HG03196 (cell line): ENCODE measurements at regions not wholly inside any gene's neighbourhood (a gene's known extent, or its start where the extent isn't known, plus 50 kb on each side); places are given as distances from the start of the nearest gene placed in this dataset.
A peak's percentile ranks its signal among the peaks of the same experiment; 100 is the strongest.

Experiments
- ATAC-seq: cut with Tn5 transposase; IDR thresholded peaks from one replicate; pipeline ENCODE4 v1.9.1; 2021; ENCODE audit not compliant: unreplicated experiment

GRCh38 chr13:73972545-73972944 is 161.7 kb downstream of the KLF12 start:
- no peak for ATAC-seq

GRCh38 chr13:73971481-73971880 is 162.7 kb downstream of the KLF12 start:
- no peak for ATAC-seq

GRCh38 chr13:73970421-73971055 is 163.7 kb downstream of the KLF12 start:
- no peak for ATAC-seq

- ATAC-seq: peak; percentile 100
Observed at GRCh38 chr13:73967397-73968165, 166.6 kb downstream of the KLF12 start.

GRCh38 chr13:73966331-73966730 is 167.9 kb downstream of the KLF12 start:
- ATAC-seq: no peak

- no peak for ATAC-seq
Observed at GRCh38 chr13:73962284-73962683, 171.9 kb downstream of the KLF12 start.

GRCh38 chr13:73961181-73961580 is 173.0 kb downstream of the KLF12 start:
- peak; percentile 51 for ATAC-seq

GRCh38 chr13:73960474-73960873 is 173.7 kb downstream of the KLF12 start:
- ATAC-seq: peak; percentile 84

- ATAC-seq: no peak
Observed at GRCh38 chr13:73958657-73959397, 175.4 kb downstream of the KLF12 start.

GRCh38 chr13:73957889-73958288 is 176.3 kb downstream of the KLF12 start:
- no peak for ATAC-seq

- no peak for ATAC-seq
Observed at GRCh38 chr13:73956795-73957408, 177.3 kb downstream of the KLF12 start.

- ATAC-seq: no peak
Observed at GRCh38 chr13:73955977-73956500, 178.2 kb downstream of the KLF12 start.

- ATAC-seq: peak; percentile 60
Observed at GRCh38 chr13:73954808-73955207, 179.4 kb downstream of the KLF12 start.

GRCh38 chr13:73952648-73953047 is 181.6 kb downstream of the KLF12 start:
- ATAC-seq: no peak

GRCh38 chr13:73948848-73949529 is 185.2 kb downstream of the KLF12 start:
- no peak for ATAC-seq

GRCh38 chr13:73945871-73946270 is 188.3 kb downstream of the KLF12 start:
- ATAC-seq: no peak

- no peak for ATAC-seq
Observed at GRCh38 chr13:73945382-73945781, 188.8 kb downstream of the KLF12 start.

- no peak for ATAC-seq
Observed at GRCh38 chr13:73943965-73944233, 190.3 kb downstream of the KLF12 start.

- no peak for ATAC-seq
Observed at GRCh38 chr13:73943137-73943964, 190.9 kb downstream of the KLF12 start.

- ATAC-seq: no peak
Observed at GRCh38 chr13:73941752-73942151, 192.5 kb downstream of the KLF12 start.
